PC-9 (cell line): ENCODE measurements at regions not wholly inside any gene's neighbourhood (a gene's known extent, or its start where the extent isn't known, plus 50 kb on each side); places are given as distances from the start of the nearest gene placed in this dataset.

Experiments
- BruUV-seq: library from RNA; stranded (reverse); fragments of 400-500 nt; replicated peaks from 2 replicates; lab custom pipeline; 2021; lab: Mats Ljungman, UMichigan
- CTCF ChIA-PET: fragments of 300-600 bp; sonication (Branson Sonifier 250); formaldehyde crosslinking; loops from one replicate; lab custom pipeline; 2022; ENCODE audit warnings: antibody characterized with exemption; lab: Charles Lee
- POLR2A ChIA-PET: fragments of 300-600 bp; sonication (Branson Sonifier 250); formaldehyde crosslinking; loops from one replicate; lab custom pipeline; 2022; ENCODE audit warnings: antibody characterized with exemption; ENCODE audit not compliant: unreplicated experiment; lab: Charles Lee
- DNase-seq, 2 experiments: peaks; one replicate each; pipeline versions ENCODE4 v3.0.0 to v3.0.0-alpha.2; 2015 to 2022; ENCODE audit warnings: mixed read lengths in 1 of 2
- H2AFZ ChIP-seq: fragments of 200-600 bp; sonication (generic); 2 replicates; pipeline ENCODE4 v1.8.1; 2017; ENCODE audit warnings: antibody characterized with exemption
- H3F3A ChIP-seq: fragments of 200-600 bp; sonication (generic); 2 replicates; pipeline ENCODE4 v1.8.1; 2017; ENCODE audit warnings: antibody characterized with exemption, mild to moderate bottlenecking, low read depth; ENCODE audit not compliant: insufficient read depth
- H3K27ac ChIP-seq: fragments of 200-600 bp; sonication (generic); 2 replicates; pipeline ENCODE4 v1.6.1; 2016; ENCODE audit warnings: mixed run types
- H3K27me3 ChIP-seq: fragments of 200-600 bp; sonication (generic); 2 replicates; pipeline ENCODE4 v1.6.1; 2016; ENCODE audit warnings: low read depth, mixed run types; ENCODE audit not compliant: insufficient read depth
- H3K36me3 ChIP-seq: fragments of 200-600 bp; sonication (generic); 2 replicates; pipeline ENCODE4 v1.6.1; 2016; ENCODE audit warnings: low read depth, mixed run types
- H3K4me1 ChIP-seq: fragments of 200-600 bp; sonication (generic); replicated peaks from 2 replicates; pipeline ENCODE4 v1.6.1; 2016; ENCODE audit warnings: mixed run types; ENCODE audit not compliant: insufficient read depth
- H3K4me2 ChIP-seq: fragments of 200-600 bp; sonication (generic); 2 replicates; pipeline ENCODE4 v1.6.1; 2017; ENCODE audit warnings: mixed run types
- H3K4me3 ChIP-seq: fragments of 200-600 bp; sonication (generic); 2 replicates; pipeline ENCODE4 v1.6.1; 2016; ENCODE audit warnings: mixed run types
- H3K79me2 ChIP-seq: fragments of 200-600 bp; sonication (generic); 2 replicates; pipeline ENCODE4 v1.6.1; 2017; ENCODE audit warnings: low read depth, mixed run types
- H3K9me2 ChIP-seq: fragments of 200-600 bp; sonication (generic); 2 replicates; pipeline ENCODE4 v1.8.1; 2017; ENCODE audit warnings: mild to moderate bottlenecking; ENCODE audit not compliant: insufficient read depth
- H3K9me3 ChIP-seq: fragments of 200-600 bp; sonication (generic); 2 replicates; pipeline ENCODE4 v1.8.1; 2016; ENCODE audit warnings: low read depth; ENCODE audit not compliant: insufficient read depth
- H4K20me1 ChIP-seq: fragments of 200-600 bp; sonication (generic); 2 replicates; pipeline ENCODE4 v1.8.1; 2017; ENCODE audit not compliant: insufficient read depth
- EZH2 ChIP-seq: fragments of 200-600 bp; sonication (generic); IDR thresholded peaks from 2 replicates; pipeline ENCODE4 v1.8.0; 2017; ENCODE audit warnings: antibody characterized with exemption, low read depth
- intact Hi-C: fragments of 100-400 bp; cut with micrococcal nuclease; formaldehyde crosslinking; loops from one replicate; pipeline ENCODE4 v1.10.0; 2022; ENCODE audit not compliant: unreplicated experiment
- TF ChIP-seq, protein P1 (sequence below): fragments of 200-600 bp; sonication (generic); conservative IDR thresholded peaks from 2 replicates; pipeline ENCODE4 v1.6.1; 2017; ENCODE audit warnings: mixed run types, antibody characterized with exemption, mild to moderate bottlenecking, moderate library complexity

DNA sequence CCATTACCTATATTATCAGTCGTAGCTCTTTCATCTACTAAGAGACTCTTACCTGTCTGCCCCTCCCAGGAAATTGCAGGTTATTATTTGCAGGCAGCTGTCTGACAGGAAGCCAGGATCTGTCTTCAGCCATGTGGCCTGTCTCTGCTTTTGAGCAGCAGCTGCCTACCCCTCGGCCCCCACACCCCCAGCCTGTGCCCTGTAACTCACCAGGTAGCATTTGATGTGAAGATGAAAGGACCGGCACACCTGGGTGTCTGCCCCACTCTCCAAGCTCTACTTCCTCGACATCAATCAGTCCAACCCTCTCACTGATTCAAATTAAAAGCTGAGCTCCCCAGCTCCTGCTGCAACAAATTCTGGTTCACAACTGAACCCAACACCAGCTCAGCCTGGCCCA, 197.2 kb upstream of the CTNNB1 start:
- Histone ChIP-seq H4K20me1 (no peaks in the 10 kb centered on the region), H3K4me1 (no peaks in the 10 kb centered on the region), H2AFZ (no peak overlapping the region), H3K4me3 (no peak overlapping the region), H3K9me2 (no peaks in the 10 kb centered on the region), H3F3A (no peaks in the 10 kb centered on the region), H3K79me2 (no peaks in the 10 kb centered on the region), H3K4me2 (no peak overlapping the region), H3K27me3 (no peaks in the 10 kb centered on the region), H3K27ac (no peak overlapping the region), H3K9me3 (0 out of 2 replicates have a peak, but pooled peaks cover 3% of the 10 kb centered on the region), H3K36me3 (no peaks in the 10 kb centered on the region)
- ChIA-PET CTCF (no interaction called here), POLR2A (no interaction called here)
- BruUV-seq, result no TSS peak
- no peak for DNase-seq
- TF ChIP-seq, protein P1, sequence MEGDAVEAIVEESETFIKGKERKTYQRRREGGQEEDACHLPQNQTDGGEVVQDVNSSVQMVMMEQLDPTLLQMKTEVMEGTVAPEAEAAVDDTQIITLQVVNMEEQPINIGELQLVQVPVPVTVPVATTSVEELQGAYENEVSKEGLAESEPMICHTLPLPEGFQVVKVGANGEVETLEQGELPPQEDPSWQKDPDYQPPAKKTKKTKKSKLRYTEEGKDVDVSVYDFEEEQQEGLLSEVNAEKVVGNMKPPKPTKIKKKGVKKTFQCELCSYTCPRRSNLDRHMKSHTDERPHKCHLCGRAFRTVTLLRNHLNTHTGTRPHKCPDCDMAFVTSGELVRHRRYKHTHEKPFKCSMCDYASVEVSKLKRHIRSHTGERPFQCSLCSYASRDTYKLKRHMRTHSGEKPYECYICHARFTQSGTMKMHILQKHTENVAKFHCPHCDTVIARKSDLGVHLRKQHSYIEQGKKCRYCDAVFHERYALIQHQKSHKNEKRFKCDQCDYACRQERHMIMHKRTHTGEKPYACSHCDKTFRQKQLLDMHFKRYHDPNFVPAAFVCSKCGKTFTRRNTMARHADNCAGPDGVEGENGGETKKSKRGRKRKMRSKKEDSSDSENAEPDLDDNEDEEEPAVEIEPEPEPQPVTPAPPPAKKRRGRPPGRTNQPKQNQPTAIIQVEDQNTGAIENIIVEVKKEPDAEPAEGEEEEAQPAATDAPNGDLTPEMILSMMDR, result no peak
- no peak for TF ChIP-seq EZH2
- intact Hi-C loops, result no loop called here

DNA sequence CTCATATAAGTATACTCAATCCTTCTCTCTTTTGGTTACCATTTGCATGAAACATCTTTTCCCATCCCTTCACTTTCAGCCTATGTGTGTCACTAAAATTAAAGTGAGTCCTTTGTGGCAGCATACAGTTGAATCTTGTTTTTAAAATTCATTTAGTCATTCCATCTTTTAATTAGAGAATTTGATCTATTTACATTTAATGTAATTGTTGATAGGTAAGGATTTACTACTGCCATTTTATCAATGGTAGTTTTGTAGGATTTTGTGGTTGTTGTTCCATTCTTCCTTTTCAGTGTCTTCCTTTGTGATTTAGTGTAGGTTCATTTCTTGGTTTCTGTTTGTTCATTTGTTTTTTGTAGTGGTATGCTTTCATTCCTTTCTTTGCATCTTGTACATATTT, 191.9 kb upstream of the CTNNB1 start:
- H4K20me1 ChIP-seq, result no peaks in the 10 kb centered on the region
- H3K9me2 ChIP-seq, result no peaks in the 10 kb centered on the region
- peaks cover 3% of the 10 kb centered on the region; the same call in 1 of the 2 replicates for H3K9me3 ChIP-seq
- H3K4me3 ChIP-seq, result no peak overlapping the region
- intact Hi-C loops, result no loop called here
- no peaks in the 10 kb centered on the region for H3F3A ChIP-seq
- no peaks in the 10 kb centered on the region for H3K79me2 ChIP-seq
- TF ChIP-seq, protein P1, result no peak
- no peak for TF ChIP-seq EZH2
- no peaks in the 10 kb centered on the region for H3K27me3 ChIP-seq
- DNase-seq, result no peak
- H3K36me3 ChIP-seq, result no peaks in the 10 kb centered on the region
- ChIA-PET CTCF (no interaction called here), POLR2A (no interaction called here)
- H3K27ac ChIP-seq, result no peak overlapping the region
- H3K4me1 ChIP-seq, result no peaks in the 10 kb centered on the region
- H2AFZ ChIP-seq, result no peak overlapping the region
- H3K4me2 ChIP-seq, result no peak overlapping the region
- no TSS peak for BruUV-seq

DNA sequence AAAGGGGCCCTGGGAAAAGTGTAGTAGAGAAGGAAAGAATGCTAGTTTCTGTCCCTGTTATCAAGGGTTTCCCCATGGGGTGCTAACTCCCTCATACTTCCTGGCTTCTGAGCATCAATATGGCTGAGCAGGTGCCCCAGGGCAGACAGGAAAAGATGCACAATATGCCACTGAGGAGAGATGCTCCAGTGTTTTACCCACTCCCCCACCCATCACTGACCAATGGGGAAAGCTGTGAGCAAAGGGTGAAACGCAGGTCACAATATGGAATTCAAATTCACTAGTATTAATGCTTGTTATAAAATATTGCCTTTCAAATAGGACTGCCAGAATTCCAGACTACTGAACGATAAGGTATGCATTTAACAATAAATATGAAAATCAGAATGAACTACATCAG, 187.5 kb upstream of the CTNNB1 start:
- TF ChIP-seq EZH2, result no peak
- TF ChIP-seq, protein P1, result no peak
- Histone ChIP-seq H3K9me3 (peaks cover under 1% of the 10 kb centered on the region; the same call in 1 of the 2 replicates), H3K4me1 (no peaks in the 10 kb centered on the region)

More for the DNA sequence above, 187.5 kb upstream of the CTNNB1 start:
- Histone ChIP-seq H3K9me2 (no peaks in the 10 kb centered on the region), H3K36me3 (no peaks in the 10 kb centered on the region), H2AFZ (no peak overlapping the region), H3K27me3 (no peaks in the 10 kb centered on the region), H3K79me2 (no peaks in the 10 kb centered on the region), H3K27ac (no peak overlapping the region), H3F3A (no peaks in the 10 kb centered on the region), H3K4me3 (no peak overlapping the region), H3K4me2 (no peak overlapping the region), H4K20me1 (no peaks in the 10 kb centered on the region)
- CTCF ChIA-PET, result no interaction called here
- no peak for DNase-seq
- no TSS peak for BruUV-seq
- POLR2A ChIA-PET, result no interaction called here
- intact Hi-C loops, result no loop called here
